H1 (cell line): ENCODE measurements at regions not wholly inside any gene's neighbourhood (a gene's known extent, or its start where the extent isn't known, plus 50 kb on each side); places are given as distances from the start of the nearest gene placed in this dataset.

ENCODE experiments used
- SRF ChIP-seq: IDR thresholded peaks from 2 replicates; pipeline ENCODE4 v1.6.1; 2011; ENCODE audit warnings: mild to moderate bottlenecking, low read depth, low read length, moderate library complexity

GRCh38 chr3:64460877-64461276, 226.9 kb downstream of the ADAMTS9 start (continued):
- no peak for TF ChIP-seq SRF
